ENCODE measurements at regions not wholly inside any gene's neighbourhood (a gene's known extent, or its start where the extent isn't known, plus 50 kb on each side); places are given as distances from the start of the nearest gene placed in this dataset.
"Not testable (repeated sequence)": the region's sequence is repeated elsewhere in the genome, so short reads cannot be mapped to it uniquely, and the experiment has no call there.

- no peak for DNase-seq (ENCODE audit: low read depth, low spot score)
These were observed 488.1 kb upstream of the PAPPA start for GRCh38 chr9:115665519-115665918.

DNA sequence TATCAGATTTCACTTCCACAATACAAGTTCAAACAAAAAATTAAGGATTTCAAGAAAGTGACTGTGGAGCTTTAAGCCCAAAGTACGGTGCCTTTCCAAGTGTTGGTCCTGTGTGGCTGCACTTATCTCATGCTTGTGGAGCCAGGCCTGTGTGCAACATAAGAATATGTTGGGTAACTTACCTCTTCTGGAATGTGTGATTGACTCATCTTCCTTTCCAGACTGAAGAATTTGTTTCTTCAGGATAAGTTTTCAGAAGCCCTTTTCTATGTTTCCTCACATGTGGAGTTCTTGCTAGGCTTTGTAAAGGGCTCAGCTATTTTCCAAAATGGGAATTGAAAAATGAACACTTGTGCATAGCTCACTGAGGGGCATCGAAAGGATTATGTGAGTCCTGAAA is 485.1 kb upstream of the PAPPA start:
- peak; percentile 46 for DNase-seq (ENCODE audit: low read depth, low spot score)

DNA sequence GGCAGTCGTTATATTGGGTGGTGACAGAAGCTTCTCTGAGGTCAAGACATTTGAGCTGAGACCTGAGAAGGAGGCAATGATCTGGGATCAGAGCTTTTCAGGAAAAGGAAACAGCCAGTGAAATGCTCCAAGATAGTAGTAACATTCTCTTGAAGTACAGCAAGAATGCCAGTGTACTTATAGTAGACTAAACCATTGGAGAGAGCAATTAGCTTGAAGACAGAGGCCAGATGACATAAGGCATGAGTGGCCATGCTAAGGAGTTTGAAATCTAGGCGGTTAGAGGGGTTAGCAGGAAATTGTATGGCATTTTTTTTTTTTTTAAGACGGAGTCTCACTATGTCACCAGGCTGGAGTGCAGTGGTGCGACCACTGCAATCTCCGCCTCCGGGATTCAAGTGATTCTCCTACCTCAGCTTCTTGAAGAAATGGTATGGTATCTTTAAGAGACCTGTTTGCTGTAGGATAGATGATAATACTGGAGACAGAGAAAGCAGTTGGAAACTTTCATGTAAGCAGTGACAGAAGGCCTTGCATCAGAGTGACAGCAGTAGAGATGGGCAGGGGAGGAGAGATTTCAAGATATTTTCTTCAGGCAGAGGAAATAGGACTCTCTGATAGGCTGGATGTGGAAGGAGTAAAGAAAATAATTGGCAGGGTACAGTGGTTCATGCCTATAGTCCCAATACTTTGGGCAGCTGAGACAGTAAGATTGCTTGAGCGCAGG is 482.2 kb upstream of the PAPPA start:
- no peak for DNase-seq (ENCODE audit: low read depth, low spot score)

DNA sequence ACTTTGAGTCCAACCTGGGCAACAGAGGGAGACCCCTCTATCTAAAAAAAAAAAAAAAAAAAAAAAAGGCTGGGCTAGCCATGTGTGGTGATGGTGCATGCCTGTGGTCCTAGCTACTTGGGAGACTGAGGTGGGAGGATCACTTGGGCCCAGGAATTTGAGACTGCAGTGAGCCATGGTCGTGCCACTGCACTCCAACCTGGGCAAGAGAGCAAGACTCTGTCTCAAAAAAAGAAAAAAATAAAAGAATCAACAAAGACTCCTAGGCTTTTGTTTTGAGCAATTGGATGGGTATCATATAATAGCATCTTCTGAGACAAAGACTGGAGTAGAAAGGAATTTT is 481.7 kb upstream of the PAPPA start:
- DNase-seq (ENCODE audit: low read depth, low spot score): peak; percentile 32

DNA sequence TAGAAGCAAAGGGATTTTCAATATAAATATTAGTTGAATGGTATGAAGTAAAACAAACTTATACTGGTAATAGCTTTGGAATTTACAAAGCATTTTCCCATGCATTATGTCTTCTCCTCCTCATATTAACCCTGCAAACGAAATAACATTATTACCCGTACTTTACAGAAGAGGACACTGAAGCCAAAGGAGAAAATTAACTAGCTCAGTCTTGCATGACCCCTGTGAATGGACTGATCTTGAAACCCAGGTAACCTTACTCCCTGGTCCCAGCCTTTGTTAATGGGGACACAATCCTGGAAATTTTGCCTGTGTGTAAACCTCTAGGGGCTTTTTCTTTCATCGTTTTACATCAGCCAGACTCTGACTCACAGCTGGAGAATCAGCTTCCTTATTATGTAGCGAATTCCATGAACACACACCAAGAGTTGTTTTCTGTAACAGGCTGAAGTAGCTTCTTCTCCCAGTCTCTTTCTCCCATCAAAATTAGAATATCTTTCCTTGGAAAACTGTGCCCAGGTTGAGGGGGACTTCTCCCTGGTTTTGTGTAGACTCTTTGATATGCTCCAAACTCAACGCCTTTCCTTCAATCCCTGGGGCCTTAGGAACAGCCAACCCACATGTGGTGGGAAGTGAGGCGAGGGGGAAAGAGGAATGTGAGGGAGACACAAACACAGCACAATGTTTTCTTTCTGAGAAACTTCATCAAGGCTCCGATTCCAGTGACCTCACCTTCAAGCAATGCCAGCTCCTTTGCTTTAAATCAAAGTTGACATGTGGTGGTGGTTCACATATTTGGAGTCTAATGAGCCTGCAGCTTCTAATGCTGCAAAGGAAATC is 480.9 kb upstream of the PAPPA start:
- peak; percentile 98 for DNase-seq (ENCODE audit: low read depth, low spot score)

- peak; percentile 60 for DNase-seq (ENCODE audit: low read depth, low spot score)
These were observed 480.0 kb upstream of the PAPPA start for GRCh38 chr9:115673599-115673998.

DNA sequence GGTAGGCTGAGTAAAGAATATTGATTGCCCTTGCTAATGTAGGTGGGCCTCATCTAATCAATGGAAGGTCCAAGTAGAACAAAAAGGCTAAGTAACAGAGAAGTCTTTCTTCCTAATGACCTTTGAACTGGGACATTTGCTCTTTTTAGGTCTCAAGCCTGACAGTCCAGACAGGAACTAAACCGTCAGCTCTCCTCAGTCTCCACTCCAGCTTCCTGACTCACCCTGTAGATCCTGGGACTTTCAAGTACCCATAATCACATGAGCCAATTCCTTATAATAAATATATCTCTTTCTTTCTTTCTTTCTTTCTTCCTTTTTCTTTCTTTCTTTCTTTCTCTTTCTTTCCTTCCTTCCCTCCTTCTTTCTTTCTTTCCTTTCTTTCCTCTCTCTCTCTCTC is 479.5 kb upstream of the PAPPA start:
- DNase-seq (ENCODE audit: low read depth, low spot score): no peak

- no peak for DNase-seq (ENCODE audit: low read depth, low spot score)
These were observed 477.8 kb upstream of the PAPPA start for GRCh38 chr9:115675834-115676233.

DNA sequence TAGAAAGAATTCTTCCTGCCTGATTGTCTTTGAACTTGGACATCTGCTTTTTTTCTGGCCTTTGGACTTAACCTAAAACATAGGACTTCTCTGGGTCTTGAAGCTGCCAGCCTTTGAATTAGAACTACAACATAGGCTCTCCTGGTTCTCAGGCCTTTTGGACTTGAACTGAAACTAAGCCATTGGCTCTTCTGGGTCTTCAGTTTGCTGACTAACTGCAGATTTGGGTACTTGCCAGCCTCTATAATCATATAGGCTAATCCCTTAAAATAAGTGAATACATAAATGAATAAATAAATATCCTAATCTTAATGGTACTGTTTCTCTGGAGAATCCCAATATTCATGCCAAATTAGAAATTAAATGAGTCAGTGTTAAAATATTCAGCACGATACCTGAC is 473.4 kb upstream of the PAPPA start:
- peak; percentile 14 for DNase-seq (ENCODE audit: low read depth, low spot score)

GRCh38 chr9:115681585-115681984 is 472.0 kb upstream of the PAPPA start:
- DNase-seq (ENCODE audit: low read depth, low spot score): no peak

GRCh38 chr9:115686069-115686468 is 467.5 kb upstream of the PAPPA start:
- no peak for DNase-seq (ENCODE audit: low read depth, low spot score)

- no peak for DNase-seq (ENCODE audit: low read depth, low spot score)
These were observed 466.2 kb upstream of the PAPPA start for GRCh38 chr9:115687356-115687755.

DNA sequence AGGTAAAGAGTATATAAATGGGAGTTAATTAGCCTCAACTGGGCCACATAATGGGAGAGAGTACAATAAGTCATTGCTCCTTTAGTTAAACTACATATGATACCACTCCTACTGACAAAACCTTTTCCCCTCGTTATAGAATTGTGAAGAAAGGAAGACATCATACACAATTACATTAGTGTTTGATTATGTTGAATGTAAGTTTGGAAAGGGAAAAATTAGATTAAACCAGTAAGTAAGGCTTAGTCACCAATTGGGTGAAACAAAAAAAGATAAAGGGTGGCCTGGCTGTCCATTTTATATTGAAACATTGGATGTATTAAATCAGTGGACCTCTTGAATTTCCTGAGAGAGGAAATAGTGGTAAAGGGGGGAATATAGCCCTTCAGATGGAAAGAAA is 464.3 kb upstream of the PAPPA start:
- DNase-seq (ENCODE audit: low read depth, low spot score): no peak

GRCh38 chr9:115690786-115691496 is 462.6 kb upstream of the PAPPA start:
- peak; percentile 85 for DNase-seq (ENCODE audit: low read depth, low spot score)

DNA sequence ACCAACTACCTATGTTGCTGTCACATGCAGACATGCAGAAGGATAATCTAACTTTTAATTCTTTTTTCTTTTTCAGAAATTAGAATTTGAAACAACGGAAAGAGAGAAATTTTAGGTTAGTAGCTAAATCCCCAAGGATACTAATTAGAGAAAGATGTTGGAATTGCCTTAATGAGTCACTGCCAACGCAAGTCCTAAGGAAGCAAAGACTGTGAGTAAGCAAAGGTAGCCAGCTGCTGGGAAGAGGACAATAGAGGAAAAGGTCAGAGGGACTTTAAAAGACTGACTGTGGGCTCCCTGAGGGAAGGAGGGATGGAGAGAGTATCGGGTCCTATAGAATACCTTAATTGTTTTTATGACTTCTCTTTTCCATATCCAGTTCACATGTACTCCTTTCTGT is 461.9 kb upstream of the PAPPA start:
- DNase-seq (ENCODE audit: low read depth, low spot score): peak; percentile 33

GRCh38 chr9:115692868-115693267 is 460.7 kb upstream of the PAPPA start:
- DNase-seq (ENCODE audit: low read depth, low spot score): not testable (repeated sequence)

DNA sequence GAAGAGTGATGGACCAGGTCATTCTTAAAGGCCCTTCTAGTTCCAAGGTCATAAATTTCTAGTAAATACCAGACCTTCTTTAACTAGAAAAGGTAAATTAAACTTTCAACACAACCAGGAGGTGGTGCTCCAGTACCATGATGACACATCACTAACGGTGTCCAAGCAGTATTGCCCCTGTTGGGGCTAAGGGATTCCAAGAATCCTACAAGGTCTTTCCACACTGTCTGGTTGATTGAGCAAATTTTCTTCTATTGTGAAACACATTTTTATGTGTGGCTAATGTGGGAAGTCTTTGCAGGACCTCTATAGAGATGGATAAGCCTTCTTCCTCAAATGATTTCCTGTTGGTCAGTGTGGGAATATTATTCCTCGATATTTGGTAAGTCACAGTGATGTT is 459.6 kb upstream of the PAPPA start:
- peak; percentile 90 for DNase-seq (ENCODE audit: low read depth, low spot score)

DNA sequence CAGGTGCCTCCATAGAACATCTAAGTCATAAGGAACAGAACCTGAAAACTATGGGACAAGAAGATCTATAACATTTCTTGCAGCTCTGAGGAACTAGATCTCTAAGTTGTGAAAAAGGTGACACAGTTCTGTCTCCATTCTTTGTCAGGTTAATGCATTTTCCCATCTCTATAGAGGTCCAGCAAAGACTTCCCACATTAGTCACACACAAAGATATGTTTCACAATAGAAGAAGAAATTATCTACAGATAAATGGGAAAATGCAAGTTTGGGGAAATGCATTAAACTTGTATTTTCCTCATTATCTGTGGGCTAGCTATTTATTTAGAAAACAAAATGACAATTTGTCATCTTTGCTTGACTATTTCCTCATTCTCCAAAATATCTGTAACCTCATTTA is 458.6 kb upstream of the PAPPA start:
- no peak for DNase-seq (ENCODE audit: low read depth, low spot score)

DNA sequence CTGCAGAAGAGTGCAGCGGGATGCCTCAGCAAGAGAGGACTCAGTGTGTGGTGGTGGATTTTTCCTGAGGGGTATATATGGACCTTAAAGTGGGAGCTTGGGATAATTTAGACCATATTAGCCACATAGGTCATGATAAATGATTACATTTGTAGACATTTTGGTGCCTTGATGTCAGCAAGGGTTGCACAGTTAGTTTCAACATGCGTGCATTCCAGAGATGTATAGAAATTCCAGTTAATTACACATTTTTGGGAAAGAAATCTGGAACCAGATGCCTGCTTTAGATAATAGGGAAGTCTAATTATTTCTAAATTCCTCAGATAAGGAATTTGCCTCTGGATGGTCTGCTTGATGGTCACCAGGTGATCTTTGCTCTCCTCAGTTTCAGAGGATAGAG is 440.6 kb upstream of the PAPPA start:
- no peak for DNase-seq (ENCODE audit: low read depth, low spot score)

DNA sequence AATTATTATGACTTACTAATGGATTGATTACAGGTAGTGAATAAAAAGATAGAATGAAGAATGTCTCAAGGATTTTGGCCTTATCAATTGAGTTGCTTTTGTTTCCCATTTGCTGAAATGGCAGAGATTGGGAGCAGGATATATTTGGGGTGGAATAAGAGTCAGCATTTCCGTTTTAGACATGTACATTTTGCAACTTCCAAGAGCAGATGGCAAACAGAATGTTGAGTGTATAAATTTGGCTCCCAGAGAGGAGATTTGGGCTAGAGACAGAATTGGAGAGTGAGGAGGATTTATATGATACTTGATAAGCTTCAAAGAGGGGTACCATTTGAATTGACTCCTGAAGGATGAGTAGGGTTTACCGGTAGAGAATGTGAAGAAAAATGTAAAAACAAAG is 437.9 kb upstream of the PAPPA start:
- no peak for DNase-seq (ENCODE audit: low read depth, low spot score)

GRCh38 chr9:115717298-115717697 is 436.3 kb upstream of the PAPPA start:
- no peak for DNase-seq (ENCODE audit: low read depth, low spot score)

DNA sequence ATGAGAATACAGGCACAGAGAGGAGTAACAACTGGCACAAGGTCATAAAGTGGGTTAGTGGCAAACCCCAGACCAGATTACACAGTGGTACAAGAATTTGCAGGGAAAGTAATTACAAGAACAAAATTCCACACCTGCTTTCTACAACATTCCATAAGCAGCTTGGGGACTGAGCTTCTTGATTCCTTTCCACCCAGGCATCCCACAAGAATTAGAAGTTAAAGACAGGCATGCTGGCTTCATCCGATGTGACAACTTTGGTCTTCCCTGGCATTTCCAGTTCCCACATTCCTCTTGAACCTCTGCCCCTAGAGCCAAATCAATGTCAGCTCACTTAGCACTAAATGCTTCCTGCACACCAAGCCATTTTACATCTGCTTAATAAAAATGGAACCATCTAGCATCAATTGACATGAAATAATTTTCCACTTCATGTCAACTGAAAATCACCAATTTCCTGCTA is 435.8 kb upstream of the PAPPA start:
- DNase-seq (ENCODE audit: low read depth, low spot score): peak; percentile 92
